Stimulated activated memory B cell treated with anti-CD40 and anti-IgM and Interleukin-4, amounts not matched to agents 10 μg/mL and 1 μg/mL and 100 μg/mL, for 72 hours (primary cell): ENCODE measurements at regions not wholly inside any gene's neighbourhood (a gene's known extent, or its start where the extent isn't known, plus 50 kb on each side); places are given as distances from the start of the nearest gene placed in this dataset.

Experiments used
- ATAC-seq: fragments of 150-1000 bp; cut with Tn5 transposase; 2 replicates; pipeline ENCODE4 v1.10.0; 2021
- H3K27ac Mint-ChIP-seq: one replicate; pipeline ENCODE4 v1.8.0; 2022; ENCODE audit warnings: mild to moderate bottlenecking, mixed read lengths
- H3K27me3 Mint-ChIP-seq: one replicate; pipeline ENCODE4 v1.8.0; 2022; ENCODE audit warnings: mixed read lengths
- H3K36me3 Mint-ChIP-seq: one replicate; pipeline ENCODE4 v1.8.0; 2022; ENCODE audit warnings: mixed read lengths
- H3K4me1 Mint-ChIP-seq: one replicate; pipeline ENCODE4 v1.8.0; 2022; ENCODE audit warnings: mixed read lengths
- H3K4me3 Mint-ChIP-seq: one replicate; pipeline ENCODE4 v1.8.0; 2022; ENCODE audit warnings: mild to moderate bottlenecking, moderate library complexity, mixed read lengths
- H3K9me3 Mint-ChIP-seq: one replicate; pipeline ENCODE4 v1.8.0; 2022; ENCODE audit warnings: mixed read lengths

GRCh38 chr6:165013701-165014100, 295.7 kb downstream of the C6orf118 start:
- Mint-ChIP-seq H3K4me1 (no peaks in the 10 kb centered on the region), H3K36me3 (no peaks in the 10 kb centered on the region), H3K27me3 (no peaks in the 10 kb centered on the region), H3K27ac (no peak overlapping the region), H3K9me3 (peaks cover 10% of the 10 kb centered on the region), H3K4me3 (no peak overlapping the region)
- ATAC-seq: no peak

- H3K9me3 Mint-ChIP-seq: peaks cover 8% of the 10 kb centered on the region
- no peaks in the 10 kb centered on the region for H3K4me1 Mint-ChIP-seq
- H3K27ac Mint-ChIP-seq: no peak overlapping the region
- no peak for ATAC-seq
- no peaks in the 10 kb centered on the region for H3K27me3 Mint-ChIP-seq
- H3K36me3 Mint-ChIP-seq: no peaks in the 10 kb centered on the region
- H3K4me3 Mint-ChIP-seq: no peak overlapping the region
Measured at GRCh38 chr6:165012183-165012582, 297.2 kb downstream of the C6orf118 start.

DNA sequence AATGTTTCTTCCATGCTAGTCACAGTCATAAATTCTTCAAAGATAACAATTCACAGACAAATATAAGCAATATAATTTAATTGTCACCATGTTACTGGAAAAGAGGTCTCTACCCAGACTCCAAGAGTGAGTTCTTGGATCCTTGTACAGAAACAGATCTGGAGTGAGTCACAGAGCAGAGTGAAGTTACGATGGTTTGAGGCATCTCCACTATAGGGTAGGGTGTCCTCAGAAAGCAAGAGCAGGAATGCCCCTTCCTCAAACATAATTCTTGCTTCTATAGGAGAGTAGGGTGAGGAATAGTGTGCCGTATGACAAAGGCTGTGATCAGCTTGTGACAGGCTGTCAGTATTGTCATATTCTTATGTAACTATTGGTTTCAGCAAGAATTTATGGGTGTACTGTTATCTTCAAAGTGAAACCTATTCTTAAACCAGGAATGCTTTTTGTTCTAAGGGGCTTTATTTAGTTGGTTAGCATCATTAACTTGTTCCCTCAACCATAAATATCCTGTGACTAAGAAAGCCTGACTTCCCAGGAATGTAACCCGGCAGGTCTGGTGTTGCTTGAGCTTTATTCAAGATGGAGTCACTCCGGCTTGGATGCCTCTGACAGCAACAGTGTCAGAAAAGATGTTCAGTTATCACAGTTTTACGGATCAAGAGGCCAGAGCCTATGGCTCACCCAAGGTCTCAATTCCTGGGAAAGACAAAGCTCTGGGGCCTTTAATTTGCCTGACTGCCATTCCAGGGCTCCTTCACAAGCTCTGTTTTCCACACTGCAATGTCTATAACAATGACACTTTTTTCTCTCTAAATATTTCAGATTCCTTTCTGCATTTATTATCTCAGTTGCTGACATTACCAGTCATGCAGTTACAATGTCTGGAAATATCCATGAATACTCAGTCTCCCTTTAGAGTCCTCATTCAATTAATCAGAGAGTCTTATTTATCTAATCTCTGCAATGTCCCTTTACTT, 298.6 kb downstream of the C6orf118 start:
- Mint-ChIP-seq H3K4me3 (no peak overlapping the region), H3K9me3 (peaks cover 8% of the 10 kb centered on the region), H3K36me3 (no peaks in the 10 kb centered on the region), H3K27ac (no peak overlapping the region), H3K27me3 (no peaks in the 10 kb centered on the region), H3K4me1 (no peaks in the 10 kb centered on the region)
- ATAC-seq: no peak

DNA sequence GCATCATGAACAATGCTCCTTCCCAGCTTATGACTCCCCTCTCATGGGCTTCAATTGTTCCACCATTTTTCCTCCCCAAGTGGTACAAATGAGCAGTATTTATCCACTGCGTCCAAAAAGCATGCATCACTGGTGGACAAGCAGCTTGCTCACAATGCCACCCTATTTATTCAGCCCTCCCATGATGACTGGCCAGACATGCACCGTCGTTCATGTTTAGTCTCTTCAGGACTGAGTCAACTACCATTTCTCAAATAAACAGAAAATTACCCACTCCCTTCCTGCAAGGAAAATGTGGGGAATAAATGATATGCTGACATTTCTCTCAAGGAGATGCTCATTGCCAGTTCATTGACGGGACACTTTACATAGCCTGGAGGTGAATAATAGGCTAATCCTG, 300.4 kb downstream of the C6orf118 start:
- Mint-ChIP-seq H3K36me3 (no peaks in the 10 kb centered on the region), H3K4me3 (no peak overlapping the region), H3K9me3 (peaks cover 7% of the 10 kb centered on the region), H3K27ac (no peak overlapping the region), H3K4me1 (no peaks in the 10 kb centered on the region), H3K27me3 (no peaks in the 10 kb centered on the region)
- ATAC-seq: no peak

- H3K4me1 Mint-ChIP-seq: no peaks in the 10 kb centered on the region
- H3K4me3 Mint-ChIP-seq: no peak overlapping the region
- H3K9me3 Mint-ChIP-seq: peaks cover 7% of the 10 kb centered on the region
- no peaks in the 10 kb centered on the region for H3K27me3 Mint-ChIP-seq
- H3K36me3 Mint-ChIP-seq: no peaks in the 10 kb centered on the region
- no peak overlapping the region for H3K27ac Mint-ChIP-seq
- no peak for ATAC-seq
Measured at GRCh38 chr6:165002866-165003265, 306.5 kb downstream of the C6orf118 start.

DNA sequence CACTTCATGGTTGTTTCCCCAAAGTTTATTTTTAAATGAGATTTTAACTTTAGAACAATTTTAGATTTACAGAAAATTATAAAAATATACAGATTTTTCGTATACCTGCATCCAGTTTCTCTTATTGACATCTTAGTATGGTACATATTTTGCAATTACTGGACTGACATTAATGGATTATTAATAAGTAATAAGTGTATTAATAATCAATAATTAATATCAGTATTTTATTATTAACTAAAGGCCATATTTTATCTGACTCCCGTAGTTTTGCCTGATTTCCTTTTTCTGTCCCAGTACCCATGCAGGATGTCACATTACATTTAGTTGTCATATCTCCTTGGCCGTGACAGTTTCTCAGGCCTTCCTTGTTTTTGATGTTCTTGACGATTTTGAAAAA, 307.0 kb downstream of the C6orf118 start:
- Mint-ChIP-seq H3K4me1 (no peaks in the 10 kb centered on the region), H3K9me3 (peaks cover 7% of the 10 kb centered on the region), H3K27me3 (no peaks in the 10 kb centered on the region), H3K27ac (no peak overlapping the region), H3K36me3 (no peaks in the 10 kb centered on the region), H3K4me3 (no peak overlapping the region)
- no peak for ATAC-seq

- Mint-ChIP-seq H3K4me3 (no peak overlapping the region), H3K27me3 (no peaks in the 10 kb centered on the region), H3K27ac (no peak overlapping the region), H3K36me3 (no peaks in the 10 kb centered on the region), H3K9me3 (peaks cover 7% of the 10 kb centered on the region), H3K4me1 (no peaks in the 10 kb centered on the region)
- ATAC-seq: no peak
Measured at GRCh38 chr6:165001502-165002157, 307.8 kb downstream of the C6orf118 start.

- no peak overlapping the region for H3K27ac Mint-ChIP-seq
- H3K27me3 Mint-ChIP-seq: no peaks in the 10 kb centered on the region
- no peak for ATAC-seq
- H3K9me3 Mint-ChIP-seq: peaks cover 7% of the 10 kb centered on the region
- H3K36me3 Mint-ChIP-seq: no peaks in the 10 kb centered on the region
- no peak overlapping the region for H3K4me3 Mint-ChIP-seq
- no peaks in the 10 kb centered on the region for H3K4me1 Mint-ChIP-seq
Measured at GRCh38 chr6:164998297-164998696, 311.1 kb downstream of the C6orf118 start.

- ATAC-seq: no peak
- H3K27me3 Mint-ChIP-seq: no peaks in the 10 kb centered on the region
Measured at GRCh38 chr6:164996838-164997237, 312.6 kb downstream of the C6orf118 start.

DNA sequence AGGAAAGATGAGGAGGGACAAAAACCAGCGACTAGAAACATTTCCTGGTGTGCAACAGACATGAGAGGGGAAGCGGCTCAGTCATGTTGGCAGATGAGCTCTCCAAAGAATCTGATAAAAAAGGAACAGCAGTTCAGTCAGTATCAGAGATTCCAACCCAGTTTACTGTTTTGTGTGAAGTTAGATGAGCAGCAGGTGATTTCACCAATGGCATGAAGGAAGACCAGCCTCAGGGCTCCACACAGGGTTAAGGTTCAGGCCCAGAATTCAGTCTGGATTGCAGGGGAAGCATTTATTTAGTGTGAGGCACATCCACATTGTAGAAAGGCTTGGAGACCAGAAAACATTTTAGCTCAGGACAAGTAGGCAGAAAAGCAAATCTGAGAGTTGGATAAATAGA, 317.8 kb downstream of the C6orf118 start:
- peaks cover 3% of the 10 kb centered on the region for H3K9me3 Mint-ChIP-seq
- H3K27me3 Mint-ChIP-seq: no peaks in the 10 kb centered on the region
- no peaks in the 10 kb centered on the region for H3K36me3 Mint-ChIP-seq
- no peak for ATAC-seq
- no peaks in the 10 kb centered on the region for H3K4me1 Mint-ChIP-seq
- H3K4me3 Mint-ChIP-seq: no peak overlapping the region
- H3K27ac Mint-ChIP-seq: no peak overlapping the region

More at GRCh38 chr6:164996838-164997237, 312.6 kb downstream of the C6orf118 start:
- peaks cover 7% of the 10 kb centered on the region for H3K9me3 Mint-ChIP-seq
- no peak overlapping the region for H3K27ac Mint-ChIP-seq
- no peaks in the 10 kb centered on the region for H3K4me1 Mint-ChIP-seq
- no peak overlapping the region for H3K4me3 Mint-ChIP-seq
- H3K36me3 Mint-ChIP-seq: no peaks in the 10 kb centered on the region

DNA sequence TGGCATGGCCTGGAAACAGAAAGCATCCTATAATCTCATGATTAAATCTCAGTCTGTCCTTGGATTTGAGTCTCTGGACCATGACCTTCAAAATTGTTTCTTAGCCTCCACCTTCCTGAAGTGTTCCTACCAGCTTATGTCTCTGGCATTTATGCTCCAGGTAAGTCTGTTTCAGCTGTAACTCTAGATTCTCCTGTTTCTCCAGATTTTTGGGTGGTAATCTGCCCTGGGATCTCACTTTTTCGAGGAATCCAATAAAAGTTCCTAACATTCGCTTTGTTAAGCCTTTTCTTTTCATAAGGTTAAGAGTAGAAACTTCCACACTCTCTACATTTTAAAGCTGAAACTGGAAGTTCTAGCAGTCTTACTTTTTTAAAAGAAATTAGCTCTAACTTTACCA, 318.5 kb downstream of the C6orf118 start:
- Mint-ChIP-seq H3K9me3 (peaks cover 3% of the 10 kb centered on the region), H3K27ac (no peak overlapping the region), H3K36me3 (no peaks in the 10 kb centered on the region), H3K4me3 (no peak overlapping the region), H3K4me1 (no peaks in the 10 kb centered on the region), H3K27me3 (no peaks in the 10 kb centered on the region)
- ATAC-seq: no peak

DNA sequence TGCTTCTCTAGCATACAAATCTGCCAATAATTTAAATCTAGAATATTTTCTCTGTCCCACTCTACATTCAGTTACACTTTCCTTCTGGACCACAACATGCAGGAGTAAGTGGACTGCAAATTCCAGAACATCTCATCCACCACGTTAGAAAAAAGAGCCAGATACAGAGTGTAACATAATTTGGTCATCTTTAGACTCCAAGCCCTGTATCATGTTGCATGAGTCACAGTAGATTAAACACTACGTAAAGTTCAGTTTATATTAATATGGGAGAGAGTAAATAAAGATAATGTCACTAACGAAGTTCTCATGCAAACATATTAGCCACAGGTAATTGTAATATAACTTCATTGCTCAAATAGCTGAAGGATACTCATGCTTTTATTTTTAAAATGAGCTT, 327.0 kb downstream of the C6orf118 start:
- Mint-ChIP-seq H3K27ac (no peak overlapping the region), H3K9me3 (peaks cover 6% of the 10 kb centered on the region), H3K27me3 (no peaks in the 10 kb centered on the region), H3K4me3 (no peak overlapping the region), H3K4me1 (no peaks in the 10 kb centered on the region), H3K36me3 (no peaks in the 10 kb centered on the region)
- no peak for ATAC-seq

DNA sequence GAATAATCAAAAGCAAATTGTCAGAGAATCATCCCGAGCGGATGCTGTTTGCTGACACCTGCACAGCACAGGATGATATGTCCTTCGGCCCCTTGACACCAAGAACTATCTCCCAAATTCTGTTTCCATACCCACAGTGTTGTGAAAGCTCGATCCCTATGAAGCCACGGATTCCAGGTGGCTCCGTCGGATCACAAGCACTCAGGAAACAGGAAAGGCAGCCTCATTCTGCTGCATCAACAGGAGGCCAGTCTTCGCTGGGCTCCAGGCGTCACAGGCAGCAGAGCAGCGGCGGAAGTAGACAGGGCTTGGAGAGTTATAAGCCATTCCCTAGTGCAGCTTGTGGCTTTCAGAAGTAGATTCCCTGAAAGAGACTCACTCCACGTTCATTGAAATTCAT, 342.3 kb downstream of the C6orf118 start:
- Mint-ChIP-seq H3K9me3 (peaks cover under 1% of the 10 kb centered on the region), H3K4me3 (no peak overlapping the region), H3K27me3 (no peaks in the 10 kb centered on the region), H3K36me3 (no peaks in the 10 kb centered on the region), H3K4me1 (no peaks in the 10 kb centered on the region), H3K27ac (no peak overlapping the region)
- no peak for ATAC-seq

DNA sequence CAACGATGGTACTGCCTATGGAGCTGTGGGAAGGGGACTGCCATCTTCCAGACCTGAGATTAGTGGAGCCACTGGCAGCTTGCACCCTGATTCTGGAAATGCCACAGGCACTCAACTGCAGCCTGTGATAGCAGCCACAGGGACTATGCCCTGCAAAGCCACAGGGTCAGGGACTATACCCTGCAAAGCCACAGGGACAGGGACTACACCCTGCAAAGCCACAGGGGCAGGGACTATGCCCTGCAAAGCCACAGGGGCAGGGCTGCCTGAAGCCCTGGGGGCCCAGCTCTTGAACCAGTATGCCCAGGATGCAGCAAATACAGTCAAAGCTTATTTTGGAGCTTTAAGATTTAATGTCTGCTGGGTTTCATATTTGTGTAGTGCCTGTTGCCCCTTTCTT, 346.6 kb downstream of the C6orf118 start:
- Mint-ChIP-seq H3K9me3 (peaks cover 8% of the 10 kb centered on the region), H3K36me3 (no peaks in the 10 kb centered on the region), H3K4me1 (no peaks in the 10 kb centered on the region), H3K27ac (no peak overlapping the region), H3K27me3 (no peaks in the 10 kb centered on the region), H3K4me3 (no peak overlapping the region)
- no peak for ATAC-seq

- Mint-ChIP-seq H3K27ac (no peak overlapping the region), H3K4me3 (no peak overlapping the region), H3K36me3 (no peaks in the 10 kb centered on the region), H3K4me1 (no peaks in the 10 kb centered on the region), H3K27me3 (no peaks in the 10 kb centered on the region), H3K9me3 (peaks cover 6% of the 10 kb centered on the region)
- no peak for ATAC-seq
Measured at GRCh38 chr6:164947164-164947563, 362.2 kb downstream of the C6orf118 start.

DNA sequence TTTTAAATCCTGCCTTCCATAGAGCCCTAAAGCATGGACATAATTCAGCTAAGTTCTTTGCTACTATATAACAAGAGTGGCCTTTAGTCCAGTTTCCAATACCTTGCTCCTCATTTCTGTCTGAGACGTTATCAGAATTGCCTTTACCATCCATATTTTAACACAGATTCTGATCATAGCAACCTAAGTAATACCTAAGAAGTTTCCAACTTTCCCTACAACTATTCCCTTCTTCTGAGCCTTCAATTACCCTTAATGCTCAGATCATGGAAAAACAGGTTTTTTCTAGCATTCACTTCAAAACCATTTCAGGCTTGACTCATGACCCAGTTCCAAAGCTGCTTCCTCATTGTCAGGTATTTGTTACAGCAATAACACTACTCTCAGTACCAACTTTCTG, 367.1 kb downstream of the C6orf118 start:
- no peaks in the 10 kb centered on the region for H3K36me3 Mint-ChIP-seq
- no peak overlapping the region for H3K4me3 Mint-ChIP-seq
- no peaks in the 10 kb centered on the region for H3K4me1 Mint-ChIP-seq
- H3K27me3 Mint-ChIP-seq: no peaks in the 10 kb centered on the region
- ATAC-seq: no peak
- peaks cover 3% of the 10 kb centered on the region for H3K9me3 Mint-ChIP-seq
- H3K27ac Mint-ChIP-seq: no peak overlapping the region
